Psoas muscle (tissue), 7 donors: ENCODE measurements at regions not wholly inside any gene's neighbourhood (a gene's known extent, or its start where the extent isn't known, plus 50 kb on each side); places are given as distances from the start of the nearest gene placed in this dataset.

Experiments used
- ATAC-seq, 4 donors: fragments of 200-7000 bp; cut with Tn5 transposase; one replicate each; pipeline ENCODE4 v1.9.1; 2020; ENCODE audit warnings: moderate library complexity in 3 of 4, mild to moderate bottlenecking in 2 of 4
- DNase-seq, 2 donors: peaks; one replicate each; pipeline ENCODE4 v3.0.0-alpha.2; 2020
- H3K27ac ChIP-seq: fragments of 200-600 bp; one replicate; pipeline ENCODE4 v1.8.0; 2022
- H3K27me3 ChIP-seq, 3 donors: fragments of 200-600 bp in 1 of 3; one replicate each; pipeline versions ENCODE4 v1.6.1 to v1.8.0; 2013 to 2022; ENCODE audit warnings: low read length in 2 of 3, mild to moderate bottlenecking in 2 of 3, moderate library complexity in 1 of 3; ENCODE audit not compliant: insufficient read depth in 3 of 3
- H3K36me3 ChIP-seq, 2 donors: fragments of 200-600 bp in 1 of 2; one replicate each; pipeline versions ENCODE4 v1.6.1 to v1.8.0; 2013 to 2022; ENCODE audit warnings: low read depth in 1 of 2, mild to moderate bottlenecking in 1 of 2, moderate library complexity in 1 of 2; ENCODE audit not compliant: insufficient read depth in 1 of 2
- H3K4me1 ChIP-seq: fragments of 200-600 bp; one replicate; pipeline ENCODE4 v1.8.0; 2022
- H3K4me3 ChIP-seq: fragments of 200-600 bp; one replicate; pipeline ENCODE4 v1.8.0; 2022; ENCODE audit warnings: mild to moderate bottlenecking
- H3K9me3 ChIP-seq: fragments of 200-600 bp; one replicate; pipeline ENCODE4 v1.8.0; 2022
- WGBS, 3 donors: extraction: QIAGEN DNeasy Blood & Tissue Kit; methylation state at CpG; one replicate each; pipeline versions ENCODE4 v1.1.6 to v1.1.7; 2013; 5-methylcytosine and 5-hydroxymethylcytosine counted together
- intact Hi-C, 2 donors: fragments of 100-400 bp; cut with DNase I; formaldehyde crosslinking; loops; one replicate each; pipeline versions ENCODE4 v1.11.0 to v1.14.2; 2022
- TF ChIP-seq, protein P1 (sequence below): fragments of 200-600 bp; IDR thresholded peaks from one replicate; pipeline ENCODE4 v1.8.0; 2022; ENCODE audit warnings: antibody characterized with exemption
- donor health status: healthy with polysubstance abuse.
- donor health status: DM: no; HTN: no; CAD: no; lungs with moderate emphysema.
- donor health status: Bipolar disorder and iron deficiency.
- donor health status: healthy.
- donor health status: DM: yes; HTN: yes; CAD: no.
- donor health status: DM: no; HTN: no; CAD: no.
- donor health status: DM: yes; HTN: yes; CAD: no.

DNA sequence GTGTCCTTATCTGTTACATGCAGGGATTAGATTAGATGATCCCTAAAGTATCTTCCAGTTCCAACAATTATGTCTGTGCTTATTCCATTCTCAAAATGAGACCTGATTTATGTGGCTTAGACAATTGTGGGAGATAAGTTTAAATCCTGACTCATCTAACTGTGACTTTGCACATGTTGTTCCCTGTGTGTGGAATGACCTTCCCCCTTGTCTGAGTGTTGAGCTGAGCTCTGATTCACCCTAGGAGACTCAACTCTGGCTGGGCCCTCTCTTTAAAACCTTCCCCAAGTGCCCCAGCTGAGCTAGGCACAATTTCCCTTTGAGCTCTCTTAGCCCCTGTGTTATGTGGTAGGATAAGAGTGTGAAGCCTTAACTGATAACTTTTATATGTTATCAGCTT, 118.9 kb upstream of the ELL2 start:
- no peaks in the 10 kb centered on the region for H3K27me3 ChIP-seq
- TF ChIP-seq, protein P1, sequence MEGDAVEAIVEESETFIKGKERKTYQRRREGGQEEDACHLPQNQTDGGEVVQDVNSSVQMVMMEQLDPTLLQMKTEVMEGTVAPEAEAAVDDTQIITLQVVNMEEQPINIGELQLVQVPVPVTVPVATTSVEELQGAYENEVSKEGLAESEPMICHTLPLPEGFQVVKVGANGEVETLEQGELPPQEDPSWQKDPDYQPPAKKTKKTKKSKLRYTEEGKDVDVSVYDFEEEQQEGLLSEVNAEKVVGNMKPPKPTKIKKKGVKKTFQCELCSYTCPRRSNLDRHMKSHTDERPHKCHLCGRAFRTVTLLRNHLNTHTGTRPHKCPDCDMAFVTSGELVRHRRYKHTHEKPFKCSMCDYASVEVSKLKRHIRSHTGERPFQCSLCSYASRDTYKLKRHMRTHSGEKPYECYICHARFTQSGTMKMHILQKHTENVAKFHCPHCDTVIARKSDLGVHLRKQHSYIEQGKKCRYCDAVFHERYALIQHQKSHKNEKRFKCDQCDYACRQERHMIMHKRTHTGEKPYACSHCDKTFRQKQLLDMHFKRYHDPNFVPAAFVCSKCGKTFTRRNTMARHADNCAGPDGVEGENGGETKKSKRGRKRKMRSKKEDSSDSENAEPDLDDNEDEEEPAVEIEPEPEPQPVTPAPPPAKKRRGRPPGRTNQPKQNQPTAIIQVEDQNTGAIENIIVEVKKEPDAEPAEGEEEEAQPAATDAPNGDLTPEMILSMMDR, result no peak
- H3K36me3 ChIP-seq, result no peaks in the 10 kb centered on the region
- H3K9me3 ChIP-seq, result no peaks in the 10 kb centered on the region
- peaks cover 22% of the 10 kb centered on the region for H3K4me1 ChIP-seq
- intact Hi-C loops, result no loop called here
- H3K4me3 ChIP-seq, result no peak overlapping the region
- peak overlapping the region; percentile 57 for H3K27ac ChIP-seq
- no peak for DNase-seq
- ATAC-seq, result peak; percentile 70 to 83 (median 77)

DNA sequence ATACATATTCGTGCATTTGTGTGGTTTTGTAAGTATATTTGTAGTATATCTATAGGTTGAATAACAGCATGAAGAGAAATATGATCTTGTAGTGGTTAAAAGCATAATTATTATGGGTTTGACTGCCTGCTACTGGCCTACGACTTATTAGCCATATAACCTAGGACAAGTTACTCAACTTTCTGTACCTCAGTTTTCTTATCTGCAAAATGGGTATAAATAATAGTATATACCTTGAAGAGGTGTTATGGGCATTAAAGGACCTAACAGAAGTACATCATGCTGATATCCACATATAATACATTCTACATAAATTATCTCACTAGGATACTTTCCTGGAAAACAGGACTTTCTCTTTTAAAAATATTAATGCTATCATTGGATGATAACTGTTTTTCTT, 118.3 kb upstream of the ELL2 start:
- TF ChIP-seq, protein P1, result no peak
- Histone ChIP-seq H3K27me3 (no peaks in the 10 kb centered on the region), H3K36me3 (no peaks in the 10 kb centered on the region), H3K4me3 (no peak overlapping the region), H3K9me3 (no peaks in the 10 kb centered on the region), H3K27ac (peak overlapping the region; percentile 57), H3K4me1 (peaks cover 22% of the 10 kb centered on the region)
- intact Hi-C loops, result loop anchor here in 1 of 2 donors (10.0 kb wide), 1 partner anchor 115 kb away; the partner anchor contains the start of gene ELL2
- WGBS, 3 donors, result 79 to 82% (median 79%) methylated on average over 2 of the region's 2 CpGs
- ATAC-seq (no peak), DNase-seq (no peak)

DNA sequence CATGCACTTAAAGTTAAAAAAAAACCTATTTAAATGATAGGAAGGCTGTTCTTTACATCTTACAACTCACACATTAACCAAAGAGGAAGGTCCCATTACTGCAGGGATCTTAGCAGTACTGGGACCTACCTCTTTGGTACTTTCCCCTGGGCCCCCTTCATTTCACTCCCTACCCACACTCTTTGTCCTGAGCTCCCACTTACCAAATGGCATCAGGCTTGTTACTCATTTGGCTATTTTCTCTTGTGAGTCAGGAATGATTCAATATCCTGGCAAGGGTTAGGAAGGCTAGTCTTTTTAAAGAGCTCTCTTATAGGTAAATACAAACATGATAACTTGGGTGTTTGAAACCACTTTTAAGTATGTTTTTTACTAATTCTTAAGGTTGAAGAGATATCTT, 117.4 kb upstream of the ELL2 start:
- peaks cover 22% of the 10 kb centered on the region for H3K4me1 ChIP-seq
- intact Hi-C loops, result loop anchor here in 1 of 2 donors (10.0 kb wide), 1 partner anchor 114 kb away; the partner anchor contains the start of gene ELL2
- ATAC-seq (peak; percentile 89 to 94 (median 92)), DNase-seq (no peak)
- H3K9me3 ChIP-seq, result no peaks in the 10 kb centered on the region
- H3K27me3 ChIP-seq, result no peaks in the 10 kb centered on the region
- H3K4me3 ChIP-seq, result no peak overlapping the region
- H3K36me3 ChIP-seq, result no peaks in the 10 kb centered on the region
- peak overlapping the region; percentile 57 for H3K27ac ChIP-seq
- TF ChIP-seq, protein P1, result no peak

DNA sequence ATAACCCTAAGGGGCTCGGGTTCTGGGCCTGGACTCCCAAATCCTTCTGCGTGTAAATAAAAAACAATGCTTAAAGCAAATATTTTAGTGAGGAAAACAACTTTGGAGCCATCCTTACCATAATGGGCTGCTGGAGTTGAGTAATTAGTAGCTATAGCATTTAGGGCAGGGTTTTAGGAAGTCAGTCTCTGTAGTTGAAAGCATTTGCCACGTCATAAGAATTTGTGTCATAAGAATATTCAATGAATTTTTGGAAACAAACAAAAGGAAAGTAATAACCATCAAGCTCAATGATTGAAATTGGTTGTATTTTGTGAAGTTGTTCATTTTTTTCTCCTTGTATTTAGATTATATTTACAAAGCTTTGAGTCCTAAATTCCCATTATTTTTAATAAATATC, 114.8 kb upstream of the ELL2 start:
- Histone ChIP-seq H3K36me3 (no peaks in the 10 kb centered on the region), H3K4me3 (no peak overlapping the region), H3K9me3 (no peaks in the 10 kb centered on the region), H3K27ac (no peak overlapping the region), H3K4me1 (peaks cover 22% of the 10 kb centered on the region), H3K27me3 (no peaks in the 10 kb centered on the region)
- DNase-seq (no peak), ATAC-seq (no peak)
- WGBS, 3 donors, result 87 to 94% (median 89%) methylated on average over 3 of the region's 3 CpGs
- intact Hi-C loops, result loop anchor here in 1 of 2 donors (10.0 kb wide), 1 partner anchor 112 kb away; the partner anchor contains the start of gene ELL2
- TF ChIP-seq, protein P1, result no peak
